A673 (cell line): ENCODE measurements at regions not wholly inside any gene's neighbourhood (a gene's known extent, or its start where the extent isn't known, plus 50 kb on each side); places are given as distances from the start of the nearest gene placed in this dataset.

Experiments used
- BruUV-seq: library from RNA; stranded (reverse); fragments of 400-500 nt; replicated peaks from 2 replicates; lab custom pipeline; 2021; lab: Mats Ljungman, UMichigan
- CTCF ChIA-PET: fragments of 300-600 bp; sonication (Branson Sonifier 250); formaldehyde crosslinking; loops from one replicate; lab custom pipeline; 2022; ENCODE audit warnings: antibody characterized with exemption; lab: Charles Lee
- POLR2A ChIA-PET: fragments of 300-600 bp; sonication (Branson Sonifier 250); formaldehyde crosslinking; loops from one replicate; lab custom pipeline; 2022; ENCODE audit warnings: antibody characterized with exemption; ENCODE audit not compliant: low non-redundant PET; lab: Charles Lee
- DNase-seq: peaks from one replicate; pipeline ENCODE4 v3.0.0-alpha.2; 2015; ENCODE audit warnings: low spot score
- H3K27ac ChIP-seq: fragments of 200-600 bp; sonication (generic); 2 replicates; pipeline ENCODE4 v1.5.1; 2016; ENCODE audit warnings: mixed run types, low read depth, mild to moderate bottlenecking, mixed read lengths, antibody characterized with exemption, low read length; ENCODE audit not compliant: poor library complexity, severe bottlenecking
- H3K27me3 ChIP-seq: fragments of 200-600 bp; sonication (generic); replicated peaks from 2 replicates; pipeline ENCODE4 v1.6.1; 2017; ENCODE audit warnings: mixed run types, low read depth, mild to moderate bottlenecking, mixed read lengths, antibody characterized with exemption, low read length; ENCODE audit not compliant: insufficient read depth, poor library complexity
- H3K36me3 ChIP-seq: fragments of 200-600 bp; sonication (generic); 2 replicates; pipeline ENCODE4 v1.6.1; 2016; ENCODE audit warnings: mixed run types, mild to moderate bottlenecking, mixed read lengths, antibody characterized with exemption, low read length; ENCODE audit not compliant: insufficient read depth, poor library complexity, severe bottlenecking
- H3K4me1 ChIP-seq: fragments of 200-600 bp; sonication (generic); 2 replicates; pipeline ENCODE4 v1.6.1; 2017; ENCODE audit warnings: mixed run types, mild to moderate bottlenecking, mixed read lengths, antibody characterized with exemption, low read length; ENCODE audit not compliant: insufficient read depth, poor library complexity, severe bottlenecking
- H3K4me3 ChIP-seq: fragments of 200-600 bp; sonication (generic); 2 replicates; pipeline ENCODE4 v1.5.1; 2016; ENCODE audit warnings: low read depth, mixed run types, mild to moderate bottlenecking, mixed read lengths, low read length; ENCODE audit not compliant: poor library complexity, severe bottlenecking
- H3K9me3 ChIP-seq: fragments of 200-600 bp; sonication (generic); 2 replicates; pipeline ENCODE4 v1.6.1; 2016; ENCODE audit warnings: mixed run types, low read depth, mild to moderate bottlenecking, mixed read lengths, antibody characterized with exemption, low read length; ENCODE audit not compliant: poor library complexity, severe bottlenecking
- CTCF ChIP-seq: fragments of 300-800, 200-600 bp; sonication (generic); conservative IDR thresholded peaks from 2 replicates; pipeline ENCODE4 v1.5.1; 2017; ENCODE audit warnings: low read depth, mild to moderate bottlenecking, antibody characterized with exemption, low read length, moderate library complexity, mixed read lengths
- EZH2 ChIP-seq: fragments of 200-600 bp; sonication (generic); IDR thresholded peaks from 2 replicates; pipeline ENCODE4 v1.6.1; 2017; ENCODE audit warnings: borderline replicate concordance, low read depth, mild to moderate bottlenecking, mixed read lengths, antibody characterized with exemption, low read length; ENCODE audit not compliant: poor library complexity, severe bottlenecking
- intact Hi-C: fragments of 100-400 bp; cut with micrococcal nuclease; formaldehyde crosslinking; loops from one replicate; pipeline ENCODE4 v1.10.0; 2022; ENCODE audit not compliant: unreplicated experiment

DNA sequence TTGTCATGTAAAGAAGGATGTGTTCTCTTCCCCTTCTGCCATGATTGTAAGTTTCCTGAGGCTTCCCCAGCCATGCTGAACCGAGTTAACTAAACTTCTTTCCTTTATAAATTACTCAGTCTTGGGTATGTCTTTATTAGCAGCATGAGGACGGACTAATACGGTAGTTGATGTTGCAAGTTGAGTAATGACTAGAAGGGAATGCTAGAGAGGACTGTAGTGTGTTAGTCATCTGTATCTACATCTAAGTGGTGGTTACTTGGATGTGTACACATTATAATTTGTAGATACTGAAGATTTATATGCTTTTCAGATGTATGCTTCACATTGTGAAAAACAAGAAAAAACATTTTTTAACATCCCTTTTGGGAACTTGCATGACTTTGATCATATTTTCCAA, 244.6 kb downstream of the POLR1F start:
- H3K4me3 ChIP-seq, result no peak overlapping the region
- TF ChIP-seq EZH2 (no peak), CTCF (no peak)
- H3K27me3 ChIP-seq, result no peaks in the 10 kb centered on the region
- intact Hi-C loops, result no loop called here
- DNase-seq, result no peak
- ChIA-PET CTCF (no interaction called here), POLR2A (no interaction called here)
- H3K36me3 ChIP-seq, result no peaks in the 10 kb centered on the region
- H3K4me1 ChIP-seq, result no peaks in the 10 kb centered on the region
- BruUV-seq, result no TSS peak
- no peak overlapping the region for H3K27ac ChIP-seq
- H3K9me3 ChIP-seq, result no peaks in the 10 kb centered on the region

- H3K27me3 ChIP-seq, result no peaks in the 10 kb centered on the region
- H3K27ac ChIP-seq, result no peak overlapping the region
- TF ChIP-seq CTCF (no peak), EZH2 (no peak)
- intact Hi-C loops, result no loop called here
- ChIA-PET CTCF (no interaction called here), POLR2A (no interaction called here)
- BruUV-seq, result no TSS peak
- H3K4me3 ChIP-seq, result no peak overlapping the region
- H3K4me1 ChIP-seq, result no peaks in the 10 kb centered on the region
- DNase-seq, result no peak
- H3K9me3 ChIP-seq, result no peaks in the 10 kb centered on the region
- H3K36me3 ChIP-seq, result no peaks in the 10 kb centered on the region
These were observed 245.3 kb downstream of the POLR1F start for GRCh38 chr7:19463581-19463980.

DNA sequence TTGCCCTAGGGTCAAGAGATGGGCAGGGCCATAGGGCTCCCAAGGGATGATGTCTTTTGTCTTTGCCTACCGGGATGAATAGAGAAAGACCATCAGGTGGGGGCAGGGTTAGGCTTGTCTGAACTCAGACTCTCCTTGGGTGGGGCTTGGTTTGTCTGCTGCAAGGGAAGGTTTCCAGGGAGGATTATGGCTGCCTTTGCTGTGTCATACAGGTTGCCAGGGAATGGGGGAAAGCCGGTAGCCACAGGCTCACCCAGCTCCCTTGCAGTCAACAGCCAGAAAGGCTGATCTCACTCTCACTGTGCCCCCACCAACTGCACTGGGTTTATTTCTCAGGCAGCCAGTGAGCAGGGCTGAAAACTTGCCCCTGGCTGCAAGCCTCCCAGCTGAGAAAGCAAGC, 253.2 kb downstream of the POLR1F start:
- TF ChIP-seq EZH2, result no peak
- TF ChIP-seq CTCF, result no peak
- H3K27ac ChIP-seq, result no peak overlapping the region
- H3K36me3 ChIP-seq, result no peaks in the 10 kb centered on the region
- DNase-seq, result no peak
- no peak overlapping the region for H3K4me3 ChIP-seq
- intact Hi-C loops, result no loop called here
- BruUV-seq, result no TSS peak
- no peaks in the 10 kb centered on the region for H3K9me3 ChIP-seq
- H3K4me1 ChIP-seq, result no peaks in the 10 kb centered on the region
- ChIA-PET POLR2A (no interaction called here), CTCF (no interaction called here)
- no peaks in the 10 kb centered on the region for H3K27me3 ChIP-seq
